Astrocyte (in vitro differentiated cells and primary cell): ENCODE measurements at regions not wholly inside any gene's neighbourhood (a gene's known extent, or its start where the extent isn't known, plus 50 kb on each side); places are given as distances from the start of the nearest gene placed in this dataset.
"Not testable (repeated sequence)": the region's sequence is repeated elsewhere in the genome, so short reads cannot be mapped to it uniquely, and the experiment has no call there.

Experiments used
- DNase-seq: peaks from one replicate; pipeline ENCODE4 v3.0.0-alpha.2; 2010; ENCODE audit warnings: low read depth
- FAIRE-seq: peaks from 2 replicates; lab custom pipeline; 2011; peaks lifted over from hg19 to GRCh38; lab: Jason Lieb, UNC
- H2AFZ ChIP-seq: 2 replicates; pipeline ENCODE4 v1.6.0; 2012; ENCODE audit warnings: low read depth, low read length, inconsistent platforms
- H3K27ac ChIP-seq: 2 replicates; pipeline ENCODE4 v1.5.1; 2011; ENCODE audit warnings: low read depth, low read length, inconsistent platforms
- H3K27me3 ChIP-seq: 2 replicates; pipeline ENCODE4 v1.6.0; 2011; ENCODE audit warnings: low read length, inconsistent platforms; ENCODE audit not compliant: insufficient read depth
- H3K36me3 ChIP-seq: 2 replicates; pipeline ENCODE4 v1.5.1; 2011; ENCODE audit warnings: low read length, inconsistent platforms; ENCODE audit not compliant: insufficient read depth
- H3K4me1 ChIP-seq: 2 replicates; pipeline ENCODE4 v1.5.1; 2011; ENCODE audit warnings: low read length, inconsistent platforms; ENCODE audit not compliant: insufficient read depth
- H3K4me2 ChIP-seq: 2 replicates; pipeline ENCODE4 v1.6.0; 2012; ENCODE audit warnings: low read length, inconsistent platforms
- H3K4me3 ChIP-seq: 2 replicates; pipeline ENCODE4 v1.5.1; 2011; ENCODE audit warnings: low read depth, mild to moderate bottlenecking, low read length, inconsistent platforms; ENCODE audit not compliant: insufficient read depth
- H3K79me2 ChIP-seq: 2 replicates; pipeline ENCODE4 v1.6.0; 2012; ENCODE audit warnings: mild to moderate bottlenecking, low read length, inconsistent platforms; ENCODE audit not compliant: insufficient read depth
- H3K9ac ChIP-seq: 2 replicates; pipeline ENCODE4 v1.6.0; 2012; ENCODE audit warnings: mild to moderate bottlenecking, low read length, inconsistent platforms
- H3K9me3 ChIP-seq: 2 replicates; pipeline ENCODE4 v1.5.1; 2012; ENCODE audit warnings: low read depth, mild to moderate bottlenecking, low read length, inconsistent platforms; ENCODE audit not compliant: insufficient read depth
- H4K20me1 ChIP-seq: 2 replicates; pipeline ENCODE4 v1.6.0; 2012; ENCODE audit warnings: low read length, inconsistent platforms; ENCODE audit not compliant: insufficient read depth
- H3K27ac Mint-ChIP-seq: one replicate; pipeline ENCODE4 v1.8.0; 2021; ENCODE audit warnings: mild to moderate bottlenecking, mixed read lengths; ENCODE audit not compliant: unreplicated experiment
- H3K27me3 Mint-ChIP-seq: one replicate; pipeline ENCODE4 v1.8.0; 2021; ENCODE audit warnings: low read depth, mixed read lengths; ENCODE audit not compliant: unreplicated experiment
- H3K36me3 Mint-ChIP-seq: one replicate; pipeline ENCODE4 v1.8.0; 2021; ENCODE audit warnings: low read depth, mixed read lengths; ENCODE audit not compliant: unreplicated experiment
- H3K4me1 Mint-ChIP-seq: one replicate; pipeline ENCODE4 v1.8.0; 2021; ENCODE audit warnings: low read depth, mixed read lengths; ENCODE audit not compliant: unreplicated experiment
- H3K4me3 Mint-ChIP-seq: one replicate; pipeline ENCODE4 v1.8.0; 2021; ENCODE audit warnings: mild to moderate bottlenecking, moderate library complexity, mixed read lengths; ENCODE audit not compliant: unreplicated experiment
- H3K9me3 Mint-ChIP-seq: one replicate; pipeline ENCODE4 v1.8.0; 2021; ENCODE audit warnings: mild to moderate bottlenecking, mixed read lengths; ENCODE audit not compliant: unreplicated experiment
- EZH2 ChIP-seq: IDR thresholded peaks from 2 replicates; pipeline ENCODE4 v1.6.1; 2012; ENCODE audit warnings: mild to moderate bottlenecking, low read length, inconsistent platforms; ENCODE audit not compliant: insufficient read depth
- TF ChIP-seq, protein P1 (sequence below): IDR thresholded peaks from 2 replicates; pipeline ENCODE4 v1.5.1; 2011; ENCODE audit warnings: low read depth, mild to moderate bottlenecking, inconsistent platforms, low read length, moderate library complexity; ENCODE audit not compliant: insufficient read depth

- H3K36me3 ChIP-seq: no peaks in the 10 kb centered on the region
- H3K9ac ChIP-seq: no peak overlapping the region
- H3K4me3 ChIP-seq: no peak overlapping the region
- no peaks in the 10 kb centered on the region for H3K4me1 ChIP-seq
- H3K4me2 ChIP-seq: no peak overlapping the region
- DNase-seq: no peak
- FAIRE-seq: no peak
- H2AFZ ChIP-seq: no peak overlapping the region
- Mint-ChIP-seq H3K36me3 (no peaks in the 10 kb centered on the region), H3K4me3 (no peak overlapping the region), H3K9me3 (no peaks in the 10 kb centered on the region), H3K27ac (no peak overlapping the region), H3K27me3 (no peaks in the 10 kb centered on the region), H3K4me1 (no peaks in the 10 kb centered on the region)
- TF ChIP-seq, protein P1, sequence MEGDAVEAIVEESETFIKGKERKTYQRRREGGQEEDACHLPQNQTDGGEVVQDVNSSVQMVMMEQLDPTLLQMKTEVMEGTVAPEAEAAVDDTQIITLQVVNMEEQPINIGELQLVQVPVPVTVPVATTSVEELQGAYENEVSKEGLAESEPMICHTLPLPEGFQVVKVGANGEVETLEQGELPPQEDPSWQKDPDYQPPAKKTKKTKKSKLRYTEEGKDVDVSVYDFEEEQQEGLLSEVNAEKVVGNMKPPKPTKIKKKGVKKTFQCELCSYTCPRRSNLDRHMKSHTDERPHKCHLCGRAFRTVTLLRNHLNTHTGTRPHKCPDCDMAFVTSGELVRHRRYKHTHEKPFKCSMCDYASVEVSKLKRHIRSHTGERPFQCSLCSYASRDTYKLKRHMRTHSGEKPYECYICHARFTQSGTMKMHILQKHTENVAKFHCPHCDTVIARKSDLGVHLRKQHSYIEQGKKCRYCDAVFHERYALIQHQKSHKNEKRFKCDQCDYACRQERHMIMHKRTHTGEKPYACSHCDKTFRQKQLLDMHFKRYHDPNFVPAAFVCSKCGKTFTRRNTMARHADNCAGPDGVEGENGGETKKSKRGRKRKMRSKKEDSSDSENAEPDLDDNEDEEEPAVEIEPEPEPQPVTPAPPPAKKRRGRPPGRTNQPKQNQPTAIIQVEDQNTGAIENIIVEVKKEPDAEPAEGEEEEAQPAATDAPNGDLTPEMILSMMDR: no peak
- TF ChIP-seq EZH2: no peak
- H3K9me3 ChIP-seq: no peaks in the 10 kb centered on the region
- no peak overlapping the region for H3K27ac ChIP-seq
- H3K27me3 ChIP-seq: no peaks in the 10 kb centered on the region
- H3K79me2 ChIP-seq: no peaks in the 10 kb centered on the region
- H4K20me1 ChIP-seq: no peaks in the 10 kb centered on the region
Observed at GRCh38 chr5:100026606-100027005, 508.6 kb upstream of the FAM174A start.

DNA sequence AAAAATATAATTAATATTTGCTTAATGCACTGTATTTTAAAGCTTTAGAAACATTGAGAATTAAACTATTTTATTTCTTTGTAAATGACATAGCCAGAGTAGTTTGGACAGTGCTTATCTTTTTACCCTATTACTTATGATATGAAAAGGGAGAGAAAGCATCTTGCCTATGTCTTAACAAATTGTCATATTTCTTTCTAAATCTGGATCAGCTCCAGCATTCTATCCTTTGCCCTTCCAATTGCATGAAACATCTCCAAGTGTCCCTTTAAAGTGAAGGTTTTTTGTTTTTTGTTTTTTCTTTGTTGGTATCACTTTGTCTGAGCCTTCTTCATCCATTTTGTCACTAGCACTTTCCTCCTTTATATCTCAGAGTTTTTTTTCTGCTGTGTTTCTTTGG lies 511.6 kb upstream of the FAM174A start:
- Mint-ChIP-seq H3K9me3 (no peaks in the 10 kb centered on the region), H3K4me1 (no peaks in the 10 kb centered on the region), H3K27me3 (no peaks in the 10 kb centered on the region), H3K4me3 (no peak overlapping the region), H3K27ac (no peak overlapping the region), H3K36me3 (no peaks in the 10 kb centered on the region)
- H3K36me3 ChIP-seq: no peaks in the 10 kb centered on the region
- H2AFZ ChIP-seq: no peak overlapping the region
- H3K4me1 ChIP-seq: no peaks in the 10 kb centered on the region
- no peaks in the 10 kb centered on the region for H3K79me2 ChIP-seq
- H3K4me2 ChIP-seq: no peak overlapping the region
- no peaks in the 10 kb centered on the region for H4K20me1 ChIP-seq
- H3K4me3 ChIP-seq: no peak overlapping the region
- H3K27ac ChIP-seq: no peak overlapping the region
- no peak overlapping the region for H3K9ac ChIP-seq
- no peak for DNase-seq
- H3K27me3 ChIP-seq: no peaks in the 10 kb centered on the region
- FAIRE-seq: no peak
- TF ChIP-seq, protein P1: no peak
- TF ChIP-seq EZH2: no peak
- no peaks in the 10 kb centered on the region for H3K9me3 ChIP-seq

DNA sequence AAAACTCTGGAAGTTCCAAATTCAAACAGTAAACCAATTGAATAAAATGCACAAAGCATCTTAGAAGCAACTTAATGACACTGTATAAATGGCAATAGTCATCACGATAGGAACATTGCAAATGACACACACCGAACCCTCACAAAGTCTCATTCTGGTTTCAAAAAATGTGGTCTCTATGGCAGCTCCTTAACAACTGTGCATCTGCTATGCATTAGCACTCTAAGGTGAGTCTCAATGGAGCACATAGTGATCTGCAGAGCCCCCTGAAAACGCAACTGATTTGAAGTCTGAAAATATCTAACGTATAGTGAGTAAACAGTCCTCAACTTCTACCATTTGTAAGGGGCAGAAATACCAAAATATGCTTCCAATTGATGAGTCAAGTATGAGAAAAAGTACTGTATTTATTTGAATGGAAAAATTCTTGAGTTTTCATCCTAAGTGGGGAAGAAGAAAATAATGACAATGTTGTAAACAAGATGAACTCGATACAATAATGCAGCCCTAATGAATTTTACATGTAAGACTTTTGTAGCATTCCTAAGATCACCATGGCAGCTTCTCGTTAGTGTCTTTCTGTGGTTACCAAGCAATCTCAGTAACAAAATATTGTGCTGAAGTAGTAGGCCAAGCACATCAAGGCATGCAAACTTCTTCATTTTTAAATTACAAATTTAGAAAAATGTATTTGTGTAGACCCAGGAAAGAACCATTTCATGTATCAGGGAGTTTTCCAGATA lies 517.5 kb upstream of the FAM174A start:
- Mint-ChIP-seq H3K27me3 (no peaks in the 10 kb centered on the region), H3K4me3 (no peak overlapping the region), H3K36me3 (no peaks in the 10 kb centered on the region), H3K4me1 (no peaks in the 10 kb centered on the region), H3K27ac (no peak overlapping the region), H3K9me3 (no peaks in the 10 kb centered on the region)
- H3K9me3 ChIP-seq: no peaks in the 10 kb centered on the region
- H2AFZ ChIP-seq: no peak overlapping the region
- H3K9ac ChIP-seq: no peak overlapping the region
- no peaks in the 10 kb centered on the region for H3K36me3 ChIP-seq
- TF ChIP-seq, protein P1: no peak
- no peak for TF ChIP-seq EZH2
- DNase-seq (no peak), FAIRE-seq (no peak)
- no peaks in the 10 kb centered on the region for H3K4me1 ChIP-seq
- H3K4me3 ChIP-seq: no peak overlapping the region
- no peaks in the 10 kb centered on the region for H3K27me3 ChIP-seq
- H4K20me1 ChIP-seq: no peaks in the 10 kb centered on the region
- no peaks in the 10 kb centered on the region for H3K79me2 ChIP-seq
- no peak overlapping the region for H3K4me2 ChIP-seq
- no peak overlapping the region for H3K27ac ChIP-seq

DNA sequence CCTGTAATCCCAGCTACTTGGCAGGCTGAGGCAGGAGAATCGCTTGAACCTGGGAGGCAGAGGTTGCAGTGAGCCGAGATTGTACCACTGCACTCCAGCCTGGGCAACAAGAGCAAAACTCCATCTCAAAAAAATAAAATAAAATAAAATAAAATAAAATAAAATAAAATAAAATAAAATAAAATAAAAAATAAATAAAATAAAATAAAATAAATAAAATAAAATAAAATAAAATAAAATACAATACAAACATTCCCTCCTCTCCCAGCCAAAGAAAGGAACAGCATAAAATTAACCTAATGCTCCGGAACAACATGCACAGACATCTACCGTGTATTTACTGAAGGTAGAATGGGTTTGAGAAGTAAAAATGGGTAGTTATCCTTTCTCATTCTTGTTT lies 521.9 kb upstream of the FAM174A start:
- not testable (repeated sequence) for H3K4me1 ChIP-seq, FAIRE-seq, H3K27ac Mint-ChIP-seq, H3K27ac ChIP-seq, H3K4me3 ChIP-seq, H3K9ac ChIP-seq, H3K36me3 Mint-ChIP-seq, H3K36me3 ChIP-seq, H3K9me3 Mint-ChIP-seq, H3K27me3 Mint-ChIP-seq, H3K4me1 Mint-ChIP-seq, DNase-seq, H3K79me2 ChIP-seq, H2AFZ ChIP-seq, H4K20me1 ChIP-seq, H3K9me3 ChIP-seq, H3K4me3 Mint-ChIP-seq, H3K4me2 ChIP-seq, H3K27me3 ChIP-seq
